HG02884 (cell line): ENCODE measurements at regions not wholly inside any gene's neighbourhood (a gene's known extent, or its start where the extent isn't known, plus 50 kb on each side); places are given as distances from the start of the nearest gene placed in this dataset.

Experiments used
- ATAC-seq: cut with Tn5 transposase; IDR thresholded peaks from one replicate; pipeline ENCODE4 v1.9.1; 2021; ENCODE audit warnings: mild to moderate bottlenecking, moderate library complexity; ENCODE audit not compliant: unreplicated experiment

- no peak for ATAC-seq
These were observed 121.1 kb downstream of the HGF start for GRCh38 chr7:81648716-81649115.

GRCh38 chr7:81645435-81645834 lies 124.4 kb downstream of the HGF start:
- ATAC-seq, result no peak

GRCh38 chr7:81641873-81642272 lies 128.0 kb downstream of the HGF start:
- no peak for ATAC-seq

GRCh38 chr7:81638198-81638597 lies 131.6 kb downstream of the HGF start:
- ATAC-seq, result no peak

- no peak for ATAC-seq
These were observed 132.3 kb downstream of the HGF start for GRCh38 chr7:81637534-81637933.

- ATAC-seq, result no peak
These were observed 137.4 kb downstream of the HGF start for GRCh38 chr7:81632418-81632817.

- ATAC-seq, result no peak
These were observed 139.2 kb downstream of the HGF start for GRCh38 chr7:81630600-81630999.

- ATAC-seq, result no peak
These were observed 140.1 kb downstream of the HGF start for GRCh38 chr7:81629702-81630101.

GRCh38 chr7:81628951-81629350 lies 140.9 kb downstream of the HGF start:
- no peak for ATAC-seq

GRCh38 chr7:81627536-81628287 lies 142.1 kb downstream of the HGF start:
- ATAC-seq, result no peak

GRCh38 chr7:81626008-81626407 lies 143.8 kb downstream of the HGF start:
- ATAC-seq, result no peak

GRCh38 chr7:81624650-81625631 lies 144.9 kb downstream of the HGF start:
- ATAC-seq, result no peak

- no peak for ATAC-seq
These were observed 145.7 kb downstream of the HGF start for GRCh38 chr7:81624021-81624592.

GRCh38 chr7:81623251-81623855 lies 146.5 kb downstream of the HGF start:
- no peak for ATAC-seq

- no peak for ATAC-seq
These were observed 148.0 kb downstream of the HGF start for GRCh38 chr7:81621893-81622292.

GRCh38 chr7:81618396-81619014 lies 151.3 kb downstream of the HGF start:
- no peak for ATAC-seq

GRCh38 chr7:81616951-81617350 lies 152.9 kb downstream of the HGF start:
- ATAC-seq, result no peak

GRCh38 chr7:81611805-81612204 lies 158.0 kb downstream of the HGF start:
- ATAC-seq, result no peak

- no peak for ATAC-seq
These were observed 158.8 kb downstream of the HGF start for GRCh38 chr7:81611040-81611439.

- ATAC-seq, result no peak
These were observed 161.0 kb downstream of the HGF start for GRCh38 chr7:81608748-81609382.
